Effector memory CD4-positive, alpha-beta T cell (primary cell): ENCODE measurements at regions not wholly inside any gene's neighbourhood (a gene's known extent, or its start where the extent isn't known, plus 50 kb on each side); places are given as distances from the start of the nearest gene placed in this dataset.

Source experiments
- DNase-seq, 3 donors: peaks; one replicate each; pipeline ENCODE4 v3.0.0-alpha.2; 2020
- H3K27ac ChIP-seq: 2 replicates; pipeline ENCODE4 v1.7.0; 2013; ENCODE audit warnings: mild to moderate bottlenecking, low read length, moderate library complexity; ENCODE audit not compliant: insufficient read depth, poor library complexity, severe bottlenecking
- H3K27me3 ChIP-seq: replicated peaks from 2 replicates; pipeline ENCODE4 v1.7.0; 2013; ENCODE audit warnings: mild to moderate bottlenecking, low read length; ENCODE audit not compliant: insufficient read depth, control insufficient read depth, poor library complexity, severe bottlenecking
- H3K36me3 ChIP-seq: 2 replicates; pipeline ENCODE4 v1.7.0; 2013; ENCODE audit warnings: mild to moderate bottlenecking, low read length, moderate library complexity; ENCODE audit not compliant: control insufficient read depth, insufficient read depth
- H3K4me1 ChIP-seq: 2 replicates; pipeline ENCODE4 v1.7.0; 2013; ENCODE audit warnings: low read length, mild to moderate bottlenecking; ENCODE audit not compliant: control insufficient read depth, insufficient read depth, poor library complexity, severe bottlenecking
- H3K4me3 ChIP-seq: 2 replicates; pipeline ENCODE4 v1.7.0; 2013; ENCODE audit warnings: low read length, low read depth, mild to moderate bottlenecking; ENCODE audit not compliant: insufficient read depth, poor library complexity, severe bottlenecking
- H3K9me3 ChIP-seq: 2 replicates; pipeline ENCODE4 v1.7.0; 2013; ENCODE audit warnings: mild to moderate bottlenecking, low read length, moderate library complexity; ENCODE audit not compliant: control insufficient read depth

- DNase-seq, result no peak
- H3K4me3 ChIP-seq, result no peak overlapping the region
- no peaks in the 10 kb centered on the region for H3K4me1 ChIP-seq
- H3K9me3 ChIP-seq, result no peaks in the 10 kb centered on the region
- H3K36me3 ChIP-seq, result no peaks in the 10 kb centered on the region
- no peaks in the 10 kb centered on the region for H3K27me3 ChIP-seq
- no peak overlapping the region for H3K27ac ChIP-seq
Observed at GRCh38 chr2:221075203-221075602, 496.9 kb downstream of the EPHA4 start.

GRCh38 chr2:221077251-221077650 lies 494.9 kb downstream of the EPHA4 start:
- H3K27me3 ChIP-seq, result no peaks in the 10 kb centered on the region
- no peaks in the 10 kb centered on the region for H3K4me1 ChIP-seq
- no peak overlapping the region for H3K4me3 ChIP-seq
- no peak for DNase-seq
- no peak overlapping the region for H3K27ac ChIP-seq
- H3K9me3 ChIP-seq, result no peaks in the 10 kb centered on the region
- H3K36me3 ChIP-seq, result no peaks in the 10 kb centered on the region

- Histone ChIP-seq H3K36me3 (no peaks in the 10 kb centered on the region), H3K9me3 (no peaks in the 10 kb centered on the region), H3K4me3 (no peak overlapping the region), H3K27ac (no peak overlapping the region), H3K4me1 (no peaks in the 10 kb centered on the region), H3K27me3 (no peaks in the 10 kb centered on the region)
- no peak for DNase-seq
Observed at GRCh38 chr2:221077799-221078198, 494.3 kb downstream of the EPHA4 start.

GRCh38 chr2:221085341-221085900 lies 486.7 kb downstream of the EPHA4 start:
- no peaks in the 10 kb centered on the region for H3K9me3 ChIP-seq
- no peak overlapping the region for H3K4me3 ChIP-seq
- H3K27ac ChIP-seq, result no peak overlapping the region
- DNase-seq, result no peak
- H3K27me3 ChIP-seq, result no peaks in the 10 kb centered on the region
- no peaks in the 10 kb centered on the region for H3K4me1 ChIP-seq
- H3K36me3 ChIP-seq, result no peaks in the 10 kb centered on the region

GRCh38 chr2:221085936-221086335 lies 486.2 kb downstream of the EPHA4 start:
- Histone ChIP-seq H3K4me1 (no peaks in the 10 kb centered on the region), H3K36me3 (no peaks in the 10 kb centered on the region), H3K9me3 (no peaks in the 10 kb centered on the region), H3K27me3 (no peaks in the 10 kb centered on the region), H3K4me3 (no peak overlapping the region), H3K27ac (no peak overlapping the region)
- no peak for DNase-seq

- Histone ChIP-seq H3K9me3 (no peaks in the 10 kb centered on the region), H3K27ac (no peak overlapping the region), H3K27me3 (no peaks in the 10 kb centered on the region), H3K36me3 (no peaks in the 10 kb centered on the region), H3K4me1 (no peaks in the 10 kb centered on the region), H3K4me3 (no peak overlapping the region)
- DNase-seq, result no peak
Observed at GRCh38 chr2:221087779-221088178, 484.3 kb downstream of the EPHA4 start.

- Histone ChIP-seq H3K36me3 (no peaks in the 10 kb centered on the region), H3K4me3 (no peak overlapping the region), H3K27ac (no peak overlapping the region), H3K4me1 (no peaks in the 10 kb centered on the region), H3K9me3 (no peaks in the 10 kb centered on the region), H3K27me3 (no peaks in the 10 kb centered on the region)
- DNase-seq, result no peak
Observed at GRCh38 chr2:221088506-221088905, 483.6 kb downstream of the EPHA4 start.

- H3K27ac ChIP-seq, result no peak overlapping the region
- DNase-seq, result no peak
Observed at GRCh38 chr2:221095356-221095755, 476.7 kb downstream of the EPHA4 start.

GRCh38 chr2:221096706-221097567 lies 475.2 kb downstream of the EPHA4 start:
- H3K27ac ChIP-seq, result no peak overlapping the region
- no peak overlapping the region for H3K4me3 ChIP-seq
- H3K36me3 ChIP-seq, result no peaks in the 10 kb centered on the region
- no peaks in the 10 kb centered on the region for H3K4me1 ChIP-seq
- H3K9me3 ChIP-seq, result no peaks in the 10 kb centered on the region
- DNase-seq, result no peak
- H3K27me3 ChIP-seq, result no peaks in the 10 kb centered on the region

More at GRCh38 chr2:221095356-221095755, 476.7 kb downstream of the EPHA4 start:
- Histone ChIP-seq H3K36me3 (no peaks in the 10 kb centered on the region), H3K4me3 (no peak overlapping the region), H3K9me3 (no peaks in the 10 kb centered on the region), H3K4me1 (no peaks in the 10 kb centered on the region), H3K27me3 (no peaks in the 10 kb centered on the region)

GRCh38 chr2:221097568-221097915 lies 474.6 kb downstream of the EPHA4 start:
- Histone ChIP-seq H3K4me1 (no peaks in the 10 kb centered on the region), H3K36me3 (no peaks in the 10 kb centered on the region), H3K9me3 (no peaks in the 10 kb centered on the region), H3K4me3 (no peak overlapping the region), H3K27me3 (no peaks in the 10 kb centered on the region), H3K27ac (no peak overlapping the region)
- DNase-seq, result no peak
